ENCODE measurements at regions not wholly inside any gene's neighbourhood (a gene's known extent, or its start where the extent isn't known, plus 50 kb on each side); places are given as distances from the start of the nearest gene placed in this dataset.

- TF ChIP-seq POLR2AphosphoS5 (IDR thresholded peaks at IDR 0.05) (no peak), POLR2A (IDR thresholded peaks at IDR 0.05) (no peak), EP300 (IDR thresholded peaks at IDR 0.05) (no peak), CTCF (IDR thresholded peaks at IDR 0.05) (no peak)
- ATAC-seq (ENCODE audit: low FRiP score in 2 of 2) = no peak
- Histone ChIP-seq H3K4me3 (no peak overlapping the region), H3K9me3 (peaks cover 0 to 19% (median 9%) of the 10 kb centered on the region in 4 donors), H3K27ac (no peak overlapping the region), H3K36me3 (no peaks in the 10 kb centered on the region), H3K4me1 (no peaks in the 10 kb centered on the region), H3K27me3 (no peaks in the 10 kb centered on the region)
- DNase-seq = no peak
Observed at GRCh38 chr7:32194537-32194936, 124.3 kb upstream of the PDE1C start.

- no peak for TF ChIP-seq EP300 (IDR thresholded peaks at IDR 0.05)
- TF ChIP-seq POLR2A (IDR thresholded peaks at IDR 0.05) = no peak
- no peak for TF ChIP-seq CTCF (IDR thresholded peaks at IDR 0.05)
- no peak for TF ChIP-seq POLR2AphosphoS5 (IDR thresholded peaks at IDR 0.05)
- Histone ChIP-seq H3K36me3 (no peaks in the 10 kb centered on the region), H3K4me3 (no peak overlapping the region), H3K4me1 (no peaks in the 10 kb centered on the region), H3K27ac (no peak overlapping the region), H3K27me3 (no peaks in the 10 kb centered on the region), H3K9me3 (peaks cover 0 to 19% (median 9%) of the 10 kb centered on the region in 4 donors)
- ATAC-seq (ENCODE audit: low FRiP score in 2 of 2) (no peak), DNase-seq (no peak)
- WGBS, 2 donors = 86 to 89% methylated on average over 2 of the region's 2 CpGs
Observed at GRCh38 chr7:32191305-32191704, 121.1 kb upstream of the PDE1C start.

GRCh38 chr7:32179567-32179966 is 109.4 kb upstream of the PDE1C start:
- no peak overlapping the region for H3K4me3 ChIP-seq
- H3K27ac ChIP-seq = no peak overlapping the region
- H3K4me1 ChIP-seq = no peaks in the 10 kb centered on the region
- DNase-seq (no peak), ATAC-seq (ENCODE audit: low FRiP score in 2 of 2) (no peak)
- H3K36me3 ChIP-seq = no peaks in the 10 kb centered on the region
- no peaks in the 10 kb centered on the region for H3K9me3 ChIP-seq
- TF ChIP-seq POLR2AphosphoS5 (IDR thresholded peaks at IDR 0.05) = no peak
- TF ChIP-seq POLR2A (IDR thresholded peaks at IDR 0.05) = no peak
- no peak for TF ChIP-seq CTCF (IDR thresholded peaks at IDR 0.05)
- no peak for TF ChIP-seq EP300 (IDR thresholded peaks at IDR 0.05)
- no peaks in the 10 kb centered on the region for H3K27me3 ChIP-seq
- WGBS, 2 donors = 46 to 65% methylated on average over 1 of the region's 1 CpG

- Histone ChIP-seq H3K4me3 (no peak overlapping the region), H3K36me3 (no peaks in the 10 kb centered on the region), H3K27ac (no peak overlapping the region), H3K9me3 (no peaks in the 10 kb centered on the region), H3K4me1 (no peaks in the 10 kb centered on the region), H3K27me3 (no peaks in the 10 kb centered on the region)
- no peak for ATAC-seq (ENCODE audit: low FRiP score in 2 of 2)
- 80 to 81% methylated on average over 7 of the region's 7 CpGs for WGBS, 2 donors
- no peak for TF ChIP-seq POLR2A (IDR thresholded peaks at IDR 0.05)
- DNase-seq = no peak
Observed at GRCh38 chr7:32178677-32179366, 108.6 kb upstream of the PDE1C start.

GRCh38 chr7:32177232-32177631 is 107.0 kb upstream of the PDE1C start:
- no peaks in the 10 kb centered on the region for H3K27me3 ChIP-seq
- H3K4me1 ChIP-seq = no peaks in the 10 kb centered on the region
- ATAC-seq (ENCODE audit: low FRiP score in 2 of 2) = no peak
- TF ChIP-seq EP300 (IDR thresholded peaks at IDR 0.05) (no peak), POLR2AphosphoS5 (IDR thresholded peaks at IDR 0.05) (no peak), CTCF (IDR thresholded peaks at IDR 0.05) (no peak), POLR2A (IDR thresholded peaks at IDR 0.05) (no peak)
- 75 to 82% methylated on average over 6 of the region's 6 CpGs for WGBS, 2 donors
- no peak overlapping the region for H3K4me3 ChIP-seq
- no peak overlapping the region for H3K27ac ChIP-seq
- DNase-seq = no peak
- no peaks in the 10 kb centered on the region for H3K36me3 ChIP-seq
- H3K9me3 ChIP-seq = no peaks in the 10 kb centered on the region
